ENCODE measurements at regions not wholly inside any gene's neighbourhood (a gene's known extent, or its start where the extent isn't known, plus 50 kb on each side); places are given as distances from the start of the nearest gene placed in this dataset.

DNA sequence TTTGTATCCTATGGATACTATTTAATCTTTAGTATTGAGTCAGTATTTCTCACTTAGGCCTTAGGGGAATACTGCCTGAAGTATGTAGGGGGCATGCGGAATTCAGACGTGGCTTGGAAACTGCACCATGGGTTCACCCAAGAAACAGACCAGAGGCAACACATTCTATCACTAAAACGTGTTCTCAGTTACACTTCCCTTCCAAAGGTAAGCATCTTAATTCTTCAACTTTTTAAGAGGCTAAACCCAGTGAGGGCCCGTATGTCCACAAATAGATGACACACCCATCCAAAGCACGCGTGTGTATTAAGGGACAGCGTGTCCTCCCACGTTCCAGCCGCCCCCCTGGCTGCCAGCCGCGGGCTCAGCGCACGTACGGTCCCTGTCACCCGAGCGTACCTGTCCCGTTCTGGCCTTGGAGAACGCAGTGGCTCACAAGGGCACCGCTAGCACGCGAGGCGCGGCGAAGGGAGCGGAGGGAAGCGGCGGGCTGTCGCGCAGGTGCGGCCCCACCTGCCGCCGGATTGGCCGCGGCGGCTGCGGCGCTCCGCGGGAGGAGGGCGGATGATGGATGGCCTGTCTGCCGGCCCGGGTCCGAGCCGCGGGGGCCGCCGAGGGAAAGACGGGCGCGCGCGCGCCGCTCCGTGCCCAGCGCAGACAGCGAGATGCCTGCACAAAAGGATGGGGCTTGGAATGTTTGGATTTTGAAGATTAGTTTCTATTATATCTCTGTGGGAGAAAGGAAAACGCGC lies 1003.9 kb upstream of the NR2F2 start:
- Histone ChIP-seq H3K9me3 (ENCODE audit: control insufficient read depth, insufficient read depth, low read length) (no peaks in the 10 kb centered on the region), H3K4me2 (ENCODE audit: low read length) (no peak overlapping the region), H3K9me2 (replicated peaks; ENCODE audit: control insufficient read depth, low read length) (no peaks in the 10 kb centered on the region), H3K27ac (ENCODE audit: low read depth, low read length) (no peak overlapping the region), H3K4me3 (ENCODE audit: low read length) (no peak overlapping the region), H3F3A (ENCODE audit: control insufficient read depth, insufficient read depth) (no peaks in the 10 kb centered on the region), H3K79me2 (ENCODE audit: control insufficient read depth, low read length) (no peaks in the 10 kb centered on the region), H3K36me3 (ENCODE audit: control insufficient read depth, low read length) (no peaks in the 10 kb centered on the region), H3K4me1 (ENCODE audit: control insufficient read depth, low read length) (no peaks in the 10 kb centered on the region), H3K27me3 (ENCODE audit: control insufficient read depth, low read length) (no peaks in the 10 kb centered on the region), H4K20me1 (ENCODE audit: control insufficient read depth, insufficient read depth, low read depth, low read length) (no peaks in the 10 kb centered on the region)
- no peak for TF ChIP-seq EZH2phosphoT487 (IDR thresholded peaks at IDR 0.05; ENCODE audit: borderline replicate concordance, low read length)
- TF ChIP-seq, protein P1, sequence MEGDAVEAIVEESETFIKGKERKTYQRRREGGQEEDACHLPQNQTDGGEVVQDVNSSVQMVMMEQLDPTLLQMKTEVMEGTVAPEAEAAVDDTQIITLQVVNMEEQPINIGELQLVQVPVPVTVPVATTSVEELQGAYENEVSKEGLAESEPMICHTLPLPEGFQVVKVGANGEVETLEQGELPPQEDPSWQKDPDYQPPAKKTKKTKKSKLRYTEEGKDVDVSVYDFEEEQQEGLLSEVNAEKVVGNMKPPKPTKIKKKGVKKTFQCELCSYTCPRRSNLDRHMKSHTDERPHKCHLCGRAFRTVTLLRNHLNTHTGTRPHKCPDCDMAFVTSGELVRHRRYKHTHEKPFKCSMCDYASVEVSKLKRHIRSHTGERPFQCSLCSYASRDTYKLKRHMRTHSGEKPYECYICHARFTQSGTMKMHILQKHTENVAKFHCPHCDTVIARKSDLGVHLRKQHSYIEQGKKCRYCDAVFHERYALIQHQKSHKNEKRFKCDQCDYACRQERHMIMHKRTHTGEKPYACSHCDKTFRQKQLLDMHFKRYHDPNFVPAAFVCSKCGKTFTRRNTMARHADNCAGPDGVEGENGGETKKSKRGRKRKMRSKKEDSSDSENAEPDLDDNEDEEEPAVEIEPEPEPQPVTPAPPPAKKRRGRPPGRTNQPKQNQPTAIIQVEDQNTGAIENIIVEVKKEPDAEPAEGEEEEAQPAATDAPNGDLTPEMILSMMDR (IDR thresholded peaks at IDR 0.05; ENCODE audit: low read depth, low read length, poor library complexity, severe bottlenecking), result no peak

DNA sequence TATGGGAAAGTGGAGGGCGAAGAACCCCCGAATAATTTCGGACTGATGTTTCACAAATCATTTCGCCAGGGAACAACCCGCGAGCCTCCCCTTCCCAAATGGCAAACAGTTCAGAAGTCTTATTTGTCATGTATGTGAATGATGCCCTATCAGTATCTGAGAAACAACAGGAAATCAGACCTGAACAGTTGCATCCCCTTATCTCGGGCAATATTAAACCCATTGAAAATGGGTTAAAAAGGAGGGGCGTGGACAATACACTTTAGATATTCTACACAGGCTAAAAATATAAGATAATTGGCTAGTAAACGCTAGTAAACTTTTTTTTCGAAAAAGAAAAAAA lies 1003.3 kb upstream of the NR2F2 start:
- Histone ChIP-seq H3K27me3 (ENCODE audit: control insufficient read depth, low read length) (no peaks in the 10 kb centered on the region), H3F3A (ENCODE audit: control insufficient read depth, insufficient read depth) (no peaks in the 10 kb centered on the region), H3K36me3 (ENCODE audit: control insufficient read depth, low read length) (no peaks in the 10 kb centered on the region), H3K4me1 (ENCODE audit: control insufficient read depth, low read length) (no peaks in the 10 kb centered on the region), H3K27ac (ENCODE audit: low read depth, low read length) (no peak overlapping the region), H3K79me2 (ENCODE audit: control insufficient read depth, low read length) (no peaks in the 10 kb centered on the region), H4K20me1 (ENCODE audit: control insufficient read depth, insufficient read depth, low read depth, low read length) (no peaks in the 10 kb centered on the region), H3K9me3 (ENCODE audit: control insufficient read depth, insufficient read depth, low read length) (no peaks in the 10 kb centered on the region), H3K4me2 (ENCODE audit: low read length) (no peak overlapping the region), H3K9me2 (replicated peaks; ENCODE audit: control insufficient read depth, low read length) (no peaks in the 10 kb centered on the region), H3K4me3 (ENCODE audit: low read length) (no peak overlapping the region)
- TF ChIP-seq EZH2phosphoT487 (IDR thresholded peaks at IDR 0.05; ENCODE audit: borderline replicate concordance, low read length), result no peak
- TF ChIP-seq, protein P1 (IDR thresholded peaks at IDR 0.05; ENCODE audit: low read depth, low read length, poor library complexity, severe bottlenecking), result no peak

DNA sequence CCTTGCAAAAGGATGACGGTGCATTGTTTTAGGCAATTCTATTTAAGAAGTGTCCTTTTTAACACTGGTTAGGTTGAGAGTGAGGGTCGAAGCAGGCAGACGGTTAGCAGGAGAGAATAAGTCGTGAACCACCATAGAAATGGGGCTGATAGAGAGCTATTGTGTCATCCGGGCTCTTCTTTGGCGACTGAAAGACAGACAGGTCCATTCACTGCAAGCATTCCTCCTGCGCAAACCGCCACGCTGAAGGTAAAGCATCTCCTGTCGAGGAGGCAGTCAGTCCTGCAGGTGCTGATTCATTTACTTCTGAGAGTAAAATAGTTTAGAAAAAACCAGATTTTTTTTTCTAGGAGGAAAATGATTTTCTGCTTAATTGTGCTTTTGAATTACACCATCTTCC lies 1002.8 kb upstream of the NR2F2 start:
- Histone ChIP-seq H3K27ac (ENCODE audit: low read depth, low read length) (no peak overlapping the region), H4K20me1 (ENCODE audit: control insufficient read depth, insufficient read depth, low read depth, low read length) (no peaks in the 10 kb centered on the region), H3K4me2 (ENCODE audit: low read length) (no peak overlapping the region), H3K36me3 (ENCODE audit: control insufficient read depth, low read length) (no peaks in the 10 kb centered on the region), H3K9me2 (replicated peaks; ENCODE audit: control insufficient read depth, low read length) (no peaks in the 10 kb centered on the region), H3K79me2 (ENCODE audit: control insufficient read depth, low read length) (no peaks in the 10 kb centered on the region), H3F3A (ENCODE audit: control insufficient read depth, insufficient read depth) (no peaks in the 10 kb centered on the region), H3K4me1 (ENCODE audit: control insufficient read depth, low read length) (no peaks in the 10 kb centered on the region), H3K27me3 (ENCODE audit: control insufficient read depth, low read length) (no peaks in the 10 kb centered on the region), H3K9me3 (ENCODE audit: control insufficient read depth, insufficient read depth, low read length) (no peaks in the 10 kb centered on the region), H3K4me3 (ENCODE audit: low read length) (no peak overlapping the region)
- TF ChIP-seq, protein P1 (IDR thresholded peaks at IDR 0.05; ENCODE audit: low read depth, low read length, poor library complexity, severe bottlenecking), result no peak
- TF ChIP-seq EZH2phosphoT487 (IDR thresholded peaks at IDR 0.05; ENCODE audit: borderline replicate concordance, low read length), result no peak

Data from DOHH2 (cell line).